ENCODE measurements at regions not wholly inside any gene's neighbourhood (a gene's known extent, or its start where the extent isn't known, plus 50 kb on each side); places are given as distances from the start of the nearest gene placed in this dataset.

- no peak for TF ChIP-seq YY1 (IDR thresholded peaks at IDR 0.05; ENCODE audit: insufficient read depth, insufficient read length)
- TF ChIP-seq ZNF274 (IDR thresholded peaks at IDR 0.05; ENCODE audit: low read depth, low read length): no peak
- TF ChIP-seq SUZ12 (IDR thresholded peaks at IDR 0.05; ENCODE audit: extremely low read depth, insufficient read depth, insufficient read length): no peak
Observed at GRCh38 chr2:106631281-106631680, 144.1 kb downstream of the CD8B2 start.

Data from NT2/D1 (cell line).